Cardiac fibroblast (primary cell): ENCODE measurements at regions not wholly inside any gene's neighbourhood (a gene's known extent, or its start where the extent isn't known, plus 50 kb on each side); places are given as distances from the start of the nearest gene placed in this dataset.

Experiments used
- DNase-seq, 2 donors: peaks; one replicate each; pipeline versions ENCODE4 v3.0.0 to v3.0.0-alpha.2; 2010; ENCODE audit warnings: low read depth in 2 of 2
- H3K4me3 ChIP-seq, 2 donors: replicated peaks in 1 of 2; 1 replicate in 1 of 2; 2 replicates in 1 of 2; pipeline ENCODE4 v1.5.1; 2011; ENCODE audit warnings: low read depth in 2 of 2, low read length in 2 of 2, mild to moderate bottlenecking in 2 of 2, moderate library complexity in 1 of 2
- TF ChIP-seq, protein P1 (sequence below): IDR thresholded peaks from one replicate; pipeline ENCODE4 v1.5.1; 2011; ENCODE audit warnings: low read depth, mild to moderate bottlenecking, low read length, inconsistent platforms

DNA sequence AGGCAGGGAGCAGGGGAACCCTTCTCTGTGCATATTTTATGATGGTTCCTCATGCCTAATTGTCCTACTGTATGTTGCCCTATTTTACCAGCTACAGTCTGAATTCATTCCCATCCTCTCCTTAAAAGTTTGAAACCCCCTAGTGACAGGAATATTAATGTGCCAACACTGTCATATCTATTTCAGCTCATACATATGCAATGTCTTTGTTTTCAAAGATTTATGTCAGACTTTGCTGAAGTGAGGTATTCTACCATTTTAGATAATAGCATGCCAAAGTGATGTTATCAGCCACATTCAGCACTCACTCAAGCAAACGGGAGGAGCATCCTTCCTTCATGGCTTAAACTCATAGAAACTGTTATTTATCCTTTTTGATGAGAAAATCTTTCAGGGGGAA is 696.5 kb downstream of the NR2F1-AS1 start:
- no peak for DNase-seq
- no peak overlapping the region for H3K4me3 ChIP-seq
- TF ChIP-seq, protein P1, sequence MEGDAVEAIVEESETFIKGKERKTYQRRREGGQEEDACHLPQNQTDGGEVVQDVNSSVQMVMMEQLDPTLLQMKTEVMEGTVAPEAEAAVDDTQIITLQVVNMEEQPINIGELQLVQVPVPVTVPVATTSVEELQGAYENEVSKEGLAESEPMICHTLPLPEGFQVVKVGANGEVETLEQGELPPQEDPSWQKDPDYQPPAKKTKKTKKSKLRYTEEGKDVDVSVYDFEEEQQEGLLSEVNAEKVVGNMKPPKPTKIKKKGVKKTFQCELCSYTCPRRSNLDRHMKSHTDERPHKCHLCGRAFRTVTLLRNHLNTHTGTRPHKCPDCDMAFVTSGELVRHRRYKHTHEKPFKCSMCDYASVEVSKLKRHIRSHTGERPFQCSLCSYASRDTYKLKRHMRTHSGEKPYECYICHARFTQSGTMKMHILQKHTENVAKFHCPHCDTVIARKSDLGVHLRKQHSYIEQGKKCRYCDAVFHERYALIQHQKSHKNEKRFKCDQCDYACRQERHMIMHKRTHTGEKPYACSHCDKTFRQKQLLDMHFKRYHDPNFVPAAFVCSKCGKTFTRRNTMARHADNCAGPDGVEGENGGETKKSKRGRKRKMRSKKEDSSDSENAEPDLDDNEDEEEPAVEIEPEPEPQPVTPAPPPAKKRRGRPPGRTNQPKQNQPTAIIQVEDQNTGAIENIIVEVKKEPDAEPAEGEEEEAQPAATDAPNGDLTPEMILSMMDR = no peak

DNA sequence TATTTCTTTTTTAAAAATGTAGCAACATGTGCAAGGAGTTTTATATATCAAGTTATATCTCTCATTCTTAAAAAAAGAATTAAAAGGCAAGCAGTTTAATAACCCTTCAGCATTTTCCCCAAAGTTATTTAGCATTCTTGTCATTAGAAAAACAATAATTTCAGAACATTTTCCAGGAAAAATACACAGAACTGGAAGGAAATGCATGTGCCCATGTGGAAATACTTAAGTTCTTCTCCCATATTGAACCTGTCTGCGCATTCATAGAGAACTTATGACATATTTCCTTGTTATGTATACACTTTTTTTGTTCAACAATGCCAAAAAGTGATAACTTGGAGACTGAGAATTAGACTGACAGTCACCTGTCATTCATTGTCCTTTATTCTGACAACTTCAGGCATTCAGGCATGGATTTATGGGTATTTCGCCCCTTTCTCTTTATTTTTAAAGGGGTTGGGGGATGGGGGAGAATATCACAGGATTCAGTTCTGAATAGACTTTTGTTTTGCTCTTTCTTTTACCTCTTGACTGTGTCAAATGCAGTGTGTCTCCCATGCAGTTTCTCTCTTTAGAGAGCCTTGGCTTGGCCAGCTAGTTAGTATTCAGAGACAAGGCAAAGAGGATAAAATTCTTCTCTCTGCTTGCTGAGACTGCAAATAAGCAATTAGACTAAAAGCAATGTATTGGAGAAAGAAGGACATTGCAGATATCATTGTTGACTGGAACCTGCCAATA is 701.0 kb downstream of the NR2F1-AS1 start:
- H3K4me3 ChIP-seq = no peak overlapping the region
- no peak for DNase-seq
- TF ChIP-seq, protein P1 = no peak

DNA sequence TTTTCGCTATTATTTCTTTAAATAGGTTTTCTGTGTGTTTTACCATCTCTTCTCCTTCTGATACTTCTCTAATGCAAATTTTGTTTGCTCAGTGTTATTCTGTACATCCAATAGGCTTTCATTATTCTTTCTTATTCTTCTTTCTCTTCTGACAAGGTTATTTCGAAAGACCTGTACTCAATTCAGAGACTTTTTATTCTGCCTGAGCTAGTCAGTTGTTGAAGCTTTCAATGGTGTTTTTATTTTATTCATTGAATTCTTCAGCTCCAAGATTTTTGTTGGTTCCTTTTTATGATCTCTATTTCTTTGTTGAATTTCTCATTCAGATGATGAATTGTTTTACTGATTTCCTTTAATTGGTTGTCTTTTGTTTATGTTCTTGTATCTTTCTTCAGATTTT is 706.2 kb downstream of the NR2F1-AS1 start:
- DNase-seq = no peak
- TF ChIP-seq, protein P1 = no peak
- H3K4me3 ChIP-seq = no peak overlapping the region

DNA sequence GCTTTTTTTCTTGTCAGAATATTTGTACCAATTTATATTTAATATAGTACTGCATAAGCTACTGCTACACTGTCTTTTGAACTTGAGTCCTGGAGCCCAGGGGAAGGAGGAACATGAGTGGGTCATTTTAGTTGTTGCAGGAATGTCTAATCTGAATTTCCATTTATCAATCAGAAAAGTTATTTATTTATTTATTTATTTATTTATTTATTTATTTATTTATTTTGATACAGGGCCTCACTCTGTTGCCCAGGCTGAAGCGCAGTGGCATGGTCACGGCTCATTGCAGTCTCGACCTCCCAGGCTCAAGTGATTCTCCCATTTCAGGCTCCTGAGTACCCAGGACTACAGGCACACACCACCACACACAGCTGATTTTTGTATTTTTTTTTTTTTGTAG is 712.6 kb downstream of the NR2F1-AS1 start:
- no peak for DNase-seq
- H3K4me3 ChIP-seq = no peak overlapping the region
- TF ChIP-seq, protein P1 = no peak

DNA sequence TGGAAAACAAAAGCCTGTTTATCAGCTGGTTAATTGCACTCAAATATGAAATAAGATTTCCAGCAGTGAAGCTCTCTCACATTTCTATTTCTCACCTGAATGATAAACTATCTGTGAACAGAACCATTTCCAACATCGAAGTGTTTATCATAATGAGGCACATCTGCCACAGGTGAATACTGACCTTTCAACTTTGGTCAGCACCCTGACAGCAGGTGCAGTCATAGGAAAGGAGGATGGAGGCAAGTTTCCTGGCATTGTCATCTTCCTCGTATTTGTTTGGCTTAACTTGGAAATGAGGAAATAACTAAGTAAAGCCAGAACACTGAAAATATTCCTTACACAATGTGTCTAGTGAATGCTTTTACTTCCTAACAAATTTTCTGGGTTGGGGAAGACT is 716.4 kb downstream of the NR2F1-AS1 start:
- no peak for DNase-seq
- H3K4me3 ChIP-seq = no peak overlapping the region
- TF ChIP-seq, protein P1 = no peak

DNA sequence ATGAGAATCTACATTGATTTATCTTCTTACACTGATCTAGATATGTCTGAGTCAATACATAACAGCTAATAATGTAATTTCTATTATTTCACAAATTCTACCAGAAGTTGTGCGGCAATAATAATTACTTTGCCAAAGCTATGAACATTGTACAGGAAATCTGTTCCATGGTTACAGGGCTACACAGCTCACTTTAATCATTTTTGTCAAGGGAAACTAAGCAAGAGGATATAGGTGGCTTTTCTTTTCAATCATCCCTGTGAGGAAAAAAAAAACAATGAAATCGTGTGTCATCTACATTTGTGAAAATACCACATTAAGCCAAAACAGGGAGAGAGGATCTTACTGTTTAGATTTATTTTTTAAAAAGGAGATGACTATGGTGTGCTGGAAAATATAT is 717.4 kb downstream of the NR2F1-AS1 start:
- H3K4me3 ChIP-seq = no peak overlapping the region
- TF ChIP-seq, protein P1 = no peak
- no peak for DNase-seq
